ENCODE measurements at regions not wholly inside any gene's neighbourhood (a gene's known extent, or its start where the extent isn't known, plus 50 kb on each side); places are given as distances from the start of the nearest gene placed in this dataset.

GRCh38 chr18:34287825-34288224 is 63.1 kb upstream of the NOL4 start:
- no peak for TF ChIP-seq POLR2A (IDR thresholded peaks at IDR 0.05)
- TF ChIP-seq, protein P1, sequence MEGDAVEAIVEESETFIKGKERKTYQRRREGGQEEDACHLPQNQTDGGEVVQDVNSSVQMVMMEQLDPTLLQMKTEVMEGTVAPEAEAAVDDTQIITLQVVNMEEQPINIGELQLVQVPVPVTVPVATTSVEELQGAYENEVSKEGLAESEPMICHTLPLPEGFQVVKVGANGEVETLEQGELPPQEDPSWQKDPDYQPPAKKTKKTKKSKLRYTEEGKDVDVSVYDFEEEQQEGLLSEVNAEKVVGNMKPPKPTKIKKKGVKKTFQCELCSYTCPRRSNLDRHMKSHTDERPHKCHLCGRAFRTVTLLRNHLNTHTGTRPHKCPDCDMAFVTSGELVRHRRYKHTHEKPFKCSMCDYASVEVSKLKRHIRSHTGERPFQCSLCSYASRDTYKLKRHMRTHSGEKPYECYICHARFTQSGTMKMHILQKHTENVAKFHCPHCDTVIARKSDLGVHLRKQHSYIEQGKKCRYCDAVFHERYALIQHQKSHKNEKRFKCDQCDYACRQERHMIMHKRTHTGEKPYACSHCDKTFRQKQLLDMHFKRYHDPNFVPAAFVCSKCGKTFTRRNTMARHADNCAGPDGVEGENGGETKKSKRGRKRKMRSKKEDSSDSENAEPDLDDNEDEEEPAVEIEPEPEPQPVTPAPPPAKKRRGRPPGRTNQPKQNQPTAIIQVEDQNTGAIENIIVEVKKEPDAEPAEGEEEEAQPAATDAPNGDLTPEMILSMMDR (IDR thresholded peaks at IDR 0.05), result no peak
